LNCaP clone FGC (cell line): ENCODE measurements at regions not wholly inside any gene's neighbourhood (a gene's known extent, or its start where the extent isn't known, plus 50 kb on each side); places are given as distances from the start of the nearest gene placed in this dataset.

Source experiments
- DNase-seq: peaks from one replicate; pipeline ENCODE4 v3.0.0-alpha.2; 2011; ENCODE audit warnings: low read depth
- H3K4me3 ChIP-seq: 2 replicates; pipeline ENCODE4 v1.5.1; 2011; ENCODE audit warnings: mild to moderate bottlenecking, low read depth, low read length, control low read depth
- CTCF ChIP-seq: IDR thresholded peaks from 2 replicates; pipeline ENCODE4 v1.5.1; 2012; ENCODE audit warnings: mild to moderate bottlenecking; ENCODE audit not compliant: control insufficient read depth, insufficient read depth; ENCODE audit errors: extremely low read depth

GRCh38 chr13:82259284-82259683 lies 1623.0 kb downstream of the SLITRK1 start:
- no peak overlapping the region for H3K4me3 ChIP-seq
- TF ChIP-seq CTCF, result no peak
- DNase-seq, result no peak

GRCh38 chr13:82257790-82258507 lies 1624.3 kb downstream of the SLITRK1 start:
- H3K4me3 ChIP-seq, result no peak overlapping the region
- no peak for TF ChIP-seq CTCF
- no peak for DNase-seq

GRCh38 chr13:82248762-82249161 lies 1633.5 kb downstream of the SLITRK1 start:
- H3K4me3 ChIP-seq, result no peak overlapping the region
- no peak for DNase-seq
- TF ChIP-seq CTCF, result no peak

GRCh38 chr13:82245860-82246259 lies 1636.4 kb downstream of the SLITRK1 start:
- no peak for TF ChIP-seq CTCF
- H3K4me3 ChIP-seq, result no peak overlapping the region
- no peak for DNase-seq

GRCh38 chr13:82224806-82225205 lies 1657.5 kb downstream of the SLITRK1 start:
- TF ChIP-seq CTCF, result no peak
- no peak for DNase-seq

GRCh38 chr13:82221621-82222020 lies 1660.7 kb downstream of the SLITRK1 start:
- H3K4me3 ChIP-seq, result no peak overlapping the region
- no peak for TF ChIP-seq CTCF
- no peak for DNase-seq

More at GRCh38 chr13:82224806-82225205, 1657.5 kb downstream of the SLITRK1 start:
- H3K4me3 ChIP-seq, result no peak overlapping the region

GRCh38 chr13:82220641-82221040 lies 1661.6 kb downstream of the SLITRK1 start:
- TF ChIP-seq CTCF, result no peak
- DNase-seq, result no peak
- H3K4me3 ChIP-seq, result no peak overlapping the region
